ENCODE measurements at regions not wholly inside any gene's neighbourhood (a gene's known extent, or its start where the extent isn't known, plus 50 kb on each side); places are given as distances from the start of the nearest gene placed in this dataset.

GRCh38 chr15:99511866-99512661 lies 53.7 kb upstream of the MEF2A start:
- no peak overlapping the region for H3K4me3 ChIP-seq (ENCODE audit: extremely low read depth, insufficient read depth, low read length, poor library complexity, severe bottlenecking)
- peaks cover 8% of the 10 kb centered on the region for H3K9me3 ChIP-seq (ENCODE audit: control insufficient read depth, low read length)
- H3K36me3 ChIP-seq (ENCODE audit: control insufficient read depth, insufficient read depth, low read length): no peaks in the 10 kb centered on the region
- H3K27ac ChIP-seq (ENCODE audit: low read depth, low read length, severe bottlenecking): no peak overlapping the region
- WGBS, 2 experiments (ENCODE audit: insufficient coverage in 2 of 2): 87 to 95% methylated on average over 11 of the region's 14 CpGs
- H3K4me1 ChIP-seq (ENCODE audit: control insufficient read depth, insufficient read depth, low read length, poor library complexity, severe bottlenecking): peaks cover 6% of the 10 kb centered on the region

GRCh38 chr15:99514306-99514705 lies 51.5 kb upstream of the MEF2A start:
- H3K27ac ChIP-seq (ENCODE audit: low read depth, low read length, severe bottlenecking): no peak overlapping the region
- peaks cover 8% of the 10 kb centered on the region for H3K9me3 ChIP-seq (ENCODE audit: control insufficient read depth, low read length)
- H3K4me3 ChIP-seq (ENCODE audit: extremely low read depth, insufficient read depth, low read length, poor library complexity, severe bottlenecking): no peak overlapping the region
- H3K36me3 ChIP-seq (ENCODE audit: control insufficient read depth, insufficient read depth, low read length): no peaks in the 10 kb centered on the region
- WGBS, 2 experiments (ENCODE audit: insufficient coverage in 2 of 2): 51 to 65% methylated on average over 3 to 4 of the region's 5 CpGs
- no peaks in the 10 kb centered on the region for H3K4me1 ChIP-seq (ENCODE audit: control insufficient read depth, insufficient read depth, low read length, poor library complexity, severe bottlenecking)
